ENCODE measurements at regions not wholly inside any gene's neighbourhood (a gene's known extent, or its start where the extent isn't known, plus 50 kb on each side); places are given as distances from the start of the nearest gene placed in this dataset.

- no peaks in the 10 kb centered on the region for H3K9me3 Mint-ChIP-seq (ENCODE audit: low read depth)
- H3K4me3 Mint-ChIP-seq, result peak overlapping the region; percentile 5
- H3K27ac Mint-ChIP-seq, result no peak overlapping the region
- no peaks in the 10 kb centered on the region for H3K27me3 Mint-ChIP-seq
- peaks cover 34% of the 10 kb centered on the region for H3K4me1 Mint-ChIP-seq (ENCODE audit: low read depth)
- H3K36me3 Mint-ChIP-seq, result peaks cover 6% of the 10 kb centered on the region
Observed at GRCh38 chr14:65339866-65340265, 72.7 kb upstream of the FUT8 start.

GRCh38 chr14:65344011-65344410 lies 68.5 kb upstream of the FUT8 start:
- Mint-ChIP-seq H3K9me3 (ENCODE audit: low read depth) (no peaks in the 10 kb centered on the region), H3K4me3 (no peak overlapping the region), H3K4me1 (ENCODE audit: low read depth) (peaks cover 12% of the 10 kb centered on the region), H3K27ac (no peak overlapping the region), H3K36me3 (peaks cover 11% of the 10 kb centered on the region), H3K27me3 (no peaks in the 10 kb centered on the region)

- H3K27ac Mint-ChIP-seq, result no peak overlapping the region
- no peaks in the 10 kb centered on the region for H3K9me3 Mint-ChIP-seq (ENCODE audit: low read depth)
- H3K4me3 Mint-ChIP-seq, result no peak overlapping the region
- peaks cover 11% of the 10 kb centered on the region for H3K36me3 Mint-ChIP-seq
- no peaks in the 10 kb centered on the region for H3K27me3 Mint-ChIP-seq
- peaks cover 7% of the 10 kb centered on the region for H3K4me1 Mint-ChIP-seq (ENCODE audit: low read depth)
Observed at GRCh38 chr14:65345266-65345665, 67.3 kb upstream of the FUT8 start.

GRCh38 chr14:65346474-65346873 lies 66.1 kb upstream of the FUT8 start:
- Mint-ChIP-seq H3K27ac (no peak overlapping the region), H3K27me3 (no peaks in the 10 kb centered on the region), H3K36me3 (peaks cover 11% of the 10 kb centered on the region), H3K4me3 (no peak overlapping the region), H3K9me3 (ENCODE audit: low read depth) (no peaks in the 10 kb centered on the region), H3K4me1 (ENCODE audit: low read depth) (peaks cover 7% of the 10 kb centered on the region)

GRCh38 chr14:65346895-65347294 lies 65.6 kb upstream of the FUT8 start:
- Mint-ChIP-seq H3K4me1 (ENCODE audit: low read depth) (peaks cover 7% of the 10 kb centered on the region), H3K4me3 (no peak overlapping the region), H3K27me3 (no peaks in the 10 kb centered on the region), H3K27ac (no peak overlapping the region), H3K9me3 (ENCODE audit: low read depth) (no peaks in the 10 kb centered on the region), H3K36me3 (peaks cover 11% of the 10 kb centered on the region)

- Mint-ChIP-seq H3K4me1 (ENCODE audit: low read depth) (peaks cover 7% of the 10 kb centered on the region), H3K36me3 (peaks cover 13% of the 10 kb centered on the region), H3K4me3 (no peak overlapping the region), H3K27ac (no peak overlapping the region), H3K27me3 (no peaks in the 10 kb centered on the region), H3K9me3 (ENCODE audit: low read depth) (no peaks in the 10 kb centered on the region)
Observed at GRCh38 chr14:65348137-65348536, 64.4 kb upstream of the FUT8 start.

GRCh38 chr14:65349100-65349499 lies 63.4 kb upstream of the FUT8 start:
- Mint-ChIP-seq H3K4me1 (ENCODE audit: low read depth) (peaks cover 7% of the 10 kb centered on the region), H3K4me3 (no peak overlapping the region), H3K36me3 (peaks cover 13% of the 10 kb centered on the region), H3K27me3 (no peaks in the 10 kb centered on the region), H3K9me3 (ENCODE audit: low read depth) (no peaks in the 10 kb centered on the region), H3K27ac (no peak overlapping the region)

- Mint-ChIP-seq H3K4me3 (no peak overlapping the region), H3K4me1 (ENCODE audit: low read depth) (peaks cover 14% of the 10 kb centered on the region)
Observed at GRCh38 chr14:65351493-65352194, 60.9 kb upstream of the FUT8 start.

GRCh38 chr14:65352964-65353530 lies 59.5 kb upstream of the FUT8 start:
- H3K4me3 Mint-ChIP-seq, result no peak overlapping the region
- H3K36me3 Mint-ChIP-seq, result peaks cover 9% of the 10 kb centered on the region
- peaks cover 18% of the 10 kb centered on the region for H3K4me1 Mint-ChIP-seq (ENCODE audit: low read depth)
- no peak overlapping the region for H3K27ac Mint-ChIP-seq
- H3K9me3 Mint-ChIP-seq (ENCODE audit: low read depth), result no peaks in the 10 kb centered on the region
- no peaks in the 10 kb centered on the region for H3K27me3 Mint-ChIP-seq

More at GRCh38 chr14:65351493-65352194, 60.9 kb upstream of the FUT8 start:
- H3K27ac Mint-ChIP-seq, result no peak overlapping the region
- H3K36me3 Mint-ChIP-seq, result peaks cover 9% of the 10 kb centered on the region
- H3K9me3 Mint-ChIP-seq (ENCODE audit: low read depth), result no peaks in the 10 kb centered on the region
- no peaks in the 10 kb centered on the region for H3K27me3 Mint-ChIP-seq

GRCh38 chr14:65354131-65354530 lies 58.4 kb upstream of the FUT8 start:
- no peak overlapping the region for H3K4me3 Mint-ChIP-seq
- H3K36me3 Mint-ChIP-seq, result peaks cover 10% of the 10 kb centered on the region
- H3K27me3 Mint-ChIP-seq, result no peaks in the 10 kb centered on the region
- H3K4me1 Mint-ChIP-seq (ENCODE audit: low read depth), result peaks cover 18% of the 10 kb centered on the region
- no peak overlapping the region for H3K27ac Mint-ChIP-seq
- H3K9me3 Mint-ChIP-seq (ENCODE audit: low read depth), result no peaks in the 10 kb centered on the region

- Mint-ChIP-seq H3K4me1 (ENCODE audit: low read depth) (peaks cover 22% of the 10 kb centered on the region), H3K4me3 (no peak overlapping the region), H3K27me3 (no peaks in the 10 kb centered on the region), H3K9me3 (ENCODE audit: low read depth) (no peaks in the 10 kb centered on the region), H3K27ac (no peak overlapping the region), H3K36me3 (peaks cover 9% of the 10 kb centered on the region)
Observed at GRCh38 chr14:65354715-65355114, 57.8 kb upstream of the FUT8 start.

GRCh38 chr14:65356327-65356836 lies 56.1 kb upstream of the FUT8 start:
- H3K9me3 Mint-ChIP-seq (ENCODE audit: low read depth), result no peaks in the 10 kb centered on the region

GRCh38 chr14:65357113-65357512 lies 55.4 kb upstream of the FUT8 start:
- H3K4me1 Mint-ChIP-seq (ENCODE audit: low read depth), result peaks cover 24% of the 10 kb centered on the region
- no peak overlapping the region for H3K4me3 Mint-ChIP-seq
- H3K9me3 Mint-ChIP-seq (ENCODE audit: low read depth), result no peaks in the 10 kb centered on the region
- peak overlapping the region; percentile 43 for H3K27ac Mint-ChIP-seq
- H3K27me3 Mint-ChIP-seq, result no peaks in the 10 kb centered on the region
- H3K36me3 Mint-ChIP-seq, result peaks cover 13% of the 10 kb centered on the region

More at GRCh38 chr14:65356327-65356836, 56.1 kb upstream of the FUT8 start:
- H3K27me3 Mint-ChIP-seq, result no peaks in the 10 kb centered on the region
- peaks cover 24% of the 10 kb centered on the region for H3K4me1 Mint-ChIP-seq (ENCODE audit: low read depth)
- peaks cover 11% of the 10 kb centered on the region for H3K36me3 Mint-ChIP-seq
- H3K4me3 Mint-ChIP-seq, result no peak overlapping the region
- peak overlapping the region; percentile 58 for H3K27ac Mint-ChIP-seq

GRCh38 chr14:65357689-65358088 lies 54.8 kb upstream of the FUT8 start:
- H3K36me3 Mint-ChIP-seq, result peaks cover 13% of the 10 kb centered on the region
- no peaks in the 10 kb centered on the region for H3K9me3 Mint-ChIP-seq (ENCODE audit: low read depth)
- H3K27ac Mint-ChIP-seq, result no peak overlapping the region
- no peak overlapping the region for H3K4me3 Mint-ChIP-seq
- no peaks in the 10 kb centered on the region for H3K27me3 Mint-ChIP-seq
- peaks cover 24% of the 10 kb centered on the region for H3K4me1 Mint-ChIP-seq (ENCODE audit: low read depth)

- no peaks in the 10 kb centered on the region for H3K9me3 Mint-ChIP-seq (ENCODE audit: low read depth)
- H3K36me3 Mint-ChIP-seq, result peaks cover 9% of the 10 kb centered on the region
- H3K4me1 Mint-ChIP-seq (ENCODE audit: low read depth), result peaks cover 24% of the 10 kb centered on the region
- no peak overlapping the region for H3K4me3 Mint-ChIP-seq
- H3K27me3 Mint-ChIP-seq, result no peaks in the 10 kb centered on the region
- peak overlapping the region; percentile 2 for H3K27ac Mint-ChIP-seq
Observed at GRCh38 chr14:65359503-65359902, 53.0 kb upstream of the FUT8 start.
